H9 (cell line): ENCODE measurements at regions not wholly inside any gene's neighbourhood (a gene's known extent, or its start where the extent isn't known, plus 50 kb on each side); places are given as distances from the start of the nearest gene placed in this dataset.

Experiments
- DNase-seq: peaks from one replicate; pipeline ENCODE4 v3.0.0-alpha.2; 2017
- H2AFZ ChIP-seq: one replicate; pipeline ENCODE4 v1.6.1; 2013; ENCODE audit warnings: mild to moderate bottlenecking, low read length, control low read depth, moderate library complexity
- H2AK5ac ChIP-seq: 2 replicates; pipeline ENCODE4 v1.6.1; 2013; ENCODE audit warnings: low read length, control low read depth, mixed read lengths; ENCODE audit not compliant: insufficient read length
- H2BK120ac ChIP-seq: one replicate; pipeline ENCODE4 v1.6.1; 2013; ENCODE audit warnings: low read depth, mild to moderate bottlenecking, low read length, control low read depth, inconsistent platforms; ENCODE audit not compliant: poor library complexity, severe bottlenecking
- H2BK12ac ChIP-seq: 2 replicates; pipeline ENCODE4 v1.6.1; 2013; ENCODE audit warnings: low read length, control low read depth, mixed read lengths, low read depth; ENCODE audit not compliant: insufficient read length
- H2BK15ac ChIP-seq: 2 replicates; pipeline ENCODE4 v1.6.1; 2013; ENCODE audit warnings: low read depth, low read length, control low read depth
- H2BK20ac ChIP-seq: one replicate; pipeline ENCODE4 v1.6.1; 2013; ENCODE audit warnings: low read depth, mild to moderate bottlenecking, low read length, control low read depth, inconsistent platforms; ENCODE audit not compliant: poor library complexity, severe bottlenecking
- H2BK5ac ChIP-seq: 2 replicates; pipeline ENCODE4 v1.6.1; 2013; ENCODE audit warnings: low read length, control low read depth, mixed read lengths; ENCODE audit not compliant: insufficient read length
- H3K14ac ChIP-seq: 2 replicates; pipeline ENCODE4 v1.6.1; 2013; ENCODE audit warnings: low read length, control low read depth; ENCODE audit not compliant: insufficient read depth
- H3K18ac ChIP-seq: 2 replicates; pipeline ENCODE4 v1.6.1; 2013; ENCODE audit warnings: low read depth, mild to moderate bottlenecking, mixed read lengths, low read length, control low read depth; ENCODE audit not compliant: insufficient read length
- H3K23ac ChIP-seq: 2 replicates; pipeline ENCODE4 v1.6.1; 2013; ENCODE audit warnings: low read length, control low read depth, mixed read lengths, low read depth; ENCODE audit not compliant: insufficient read length
- H3K23me2 ChIP-seq: 2 replicates; pipeline ENCODE4 v1.6.1; 2013; ENCODE audit warnings: low read depth, mild to moderate bottlenecking, mixed read lengths, low read length, control low read depth; ENCODE audit not compliant: insufficient read length, poor library complexity, severe bottlenecking
- H3K27ac ChIP-seq: 2 replicates; pipeline ENCODE4 v1.5.1; 2013; ENCODE audit warnings: low read length, control low read depth, mixed read lengths, low read depth; ENCODE audit not compliant: insufficient read length
- H3K27me3 ChIP-seq: 2 replicates; pipeline ENCODE4 v1.6.1; 2013; ENCODE audit warnings: low read length, control low read depth, inconsistent platforms; ENCODE audit not compliant: insufficient read depth
- H3K4ac ChIP-seq: 2 replicates; pipeline ENCODE4 v1.6.1; 2013; ENCODE audit warnings: low read depth, mild to moderate bottlenecking, control low read depth, inconsistent platforms, low read length, moderate library complexity
- H3K4me1 ChIP-seq: 2 replicates; pipeline ENCODE4 v1.6.1; 2013; ENCODE audit warnings: low read length, control low read depth, inconsistent platforms; ENCODE audit not compliant: insufficient read depth
- H3K4me2 ChIP-seq: 2 replicates; pipeline ENCODE4 v1.6.1; 2013; ENCODE audit warnings: low read length, control low read depth, mixed read lengths; ENCODE audit not compliant: insufficient read length, insufficient read depth
- H3K56ac ChIP-seq: 2 replicates; pipeline ENCODE4 v1.6.1; 2013; ENCODE audit warnings: low read depth, mild to moderate bottlenecking, mixed read lengths, low read length, control low read depth; ENCODE audit not compliant: insufficient read length
- H3K79me1 ChIP-seq: 2 replicates; pipeline ENCODE4 v1.6.1; 2013; ENCODE audit warnings: low read depth, mild to moderate bottlenecking, moderate library complexity, low read length, control low read depth, inconsistent platforms; ENCODE audit not compliant: insufficient read depth, poor library complexity, severe bottlenecking
- H3K79me2 ChIP-seq: 2 replicates; pipeline ENCODE4 v1.6.1; 2013; ENCODE audit warnings: low read length, control low read depth, inconsistent platforms; ENCODE audit not compliant: insufficient read depth
- H3K9ac ChIP-seq: 2 replicates; pipeline ENCODE4 v1.6.1; 2013; ENCODE audit warnings: low read length, control low read depth, mixed read lengths; ENCODE audit not compliant: insufficient read length; ENCODE audit errors: extremely low read depth
- H3K9me3 ChIP-seq: one replicate; pipeline ENCODE4 v1.6.1; 2013; ENCODE audit warnings: low read depth, low read length, inconsistent platforms; ENCODE audit not compliant: control insufficient read depth
- H3T11ph ChIP-seq: one replicate; pipeline ENCODE4 v1.6.1; 2013; ENCODE audit warnings: mild to moderate bottlenecking, low read length, control low read depth, inconsistent platforms
- H4K20me1 ChIP-seq: one replicate; pipeline ENCODE4 v1.6.1; 2013; ENCODE audit not compliant: control insufficient read depth, insufficient read length, insufficient read depth
- H4K5ac ChIP-seq: 2 replicates; pipeline ENCODE4 v1.6.1; 2013; ENCODE audit warnings: low read depth, mild to moderate bottlenecking, mixed read lengths, low read length, control low read depth; ENCODE audit not compliant: insufficient read length
- H4K8ac ChIP-seq: replicated peaks from 2 replicates; pipeline ENCODE4 v1.6.1; 2013; ENCODE audit warnings: low read length, control low read depth, mixed read lengths, low read depth; ENCODE audit not compliant: insufficient read length
- H4K91ac ChIP-seq: 2 replicates; pipeline ENCODE4 v1.6.1; 2013; ENCODE audit warnings: low read depth, mild to moderate bottlenecking, moderate library complexity, mixed read lengths, low read length, control low read depth; ENCODE audit not compliant: insufficient read length
- H3K27ac Mint-ChIP-seq, 3 experiments: 2 replicates in 2 of 3; 3 replicates in 1 of 3; pipeline ENCODE4 v1.8.0; 2020 to 2021; ENCODE audit warnings: mixed read lengths in 3 of 3, mild to moderate bottlenecking in 1 of 3, moderate library complexity in 1 of 3
- H3K27me3 Mint-ChIP-seq: 2 replicates; pipeline ENCODE4 v1.8.0; 2021; ENCODE audit warnings: low read depth, mild to moderate bottlenecking, moderate library complexity, mixed read lengths
- H3K36me3 Mint-ChIP-seq, 3 experiments: 2 replicates in 2 of 3; 3 replicates in 1 of 3; pipeline ENCODE4 v1.8.0; 2020 to 2021; ENCODE audit warnings: low read depth in 3 of 3, mixed read lengths in 3 of 3; ENCODE audit not compliant: insufficient read depth in 1 of 3
- H3K4me1 Mint-ChIP-seq, 2 experiments: 2 replicates each; pipeline ENCODE4 v1.8.0; 2020; ENCODE audit warnings: mixed read lengths in 2 of 2
- H3K4me3 Mint-ChIP-seq, 2 experiments: 2 replicates in 1 of 2; 3 replicates in 1 of 2; pipeline ENCODE4 v1.8.0; 2020 to 2021; ENCODE audit warnings: mild to moderate bottlenecking in 2 of 2, mixed read lengths in 2 of 2, moderate library complexity in 1 of 2
- H3K9me3 Mint-ChIP-seq, 2 experiments: 2 replicates in 1 of 2; 3 replicates in 1 of 2; pipeline ENCODE4 v1.8.0; 2020; ENCODE audit warnings: mild to moderate bottlenecking in 2 of 2, mixed read lengths in 2 of 2, moderate library complexity in 1 of 2
- CTCF ChIP-seq: fragments of 200-600 bp; sonication (generic); conservative IDR thresholded peaks from 3 replicates; pipeline ENCODE4 v1.8.0; 2021; ENCODE audit warnings: antibody characterized with exemption, mild to moderate bottlenecking
- WGBS: extraction: QIAGEN DNeasy Blood & Tissue Kit; methylation state at CpG from one replicate; pipeline ENCODE4 v1.1.7; 2013; ENCODE audit warnings: missing lambda C conversion rate, low lambda C conversion rate, mixed read lengths; ENCODE audit not compliant: insufficient read length; ENCODE audit errors: extremely low coverage; 5-methylcytosine and 5-hydroxymethylcytosine counted together

GRCh38 chr5:174919351-174919750 is 195.0 kb downstream of the MSX2 start:
- no peak overlapping the region for H3K4me2 ChIP-seq
- no peak overlapping the region for H3K14ac ChIP-seq
- H3K56ac ChIP-seq, result no peak overlapping the region
- no peaks in the 10 kb centered on the region for H3K79me1 ChIP-seq
- no peak overlapping the region for H3K27ac ChIP-seq
- H3K79me2 ChIP-seq, result no peaks in the 10 kb centered on the region
- no peak overlapping the region for H2BK12ac ChIP-seq
- H2BK5ac ChIP-seq, result no peak overlapping the region
- WGBS, result no CpG with 5 or more reads among the region's 3 CpGs
- Mint-ChIP-seq H3K4me3 (no peak overlapping the region), H3K9me3 (no peaks in the 10 kb centered on the region; a peak in 1 of 5 replicates), H3K27ac (no peak overlapping the region), H3K27me3 (peaks cover 8% of the 10 kb centered on the region), H3K4me1 (peaks cover 31 to 37% of the 10 kb centered on the region in 2 experiments), H3K36me3 (peaks cover 0 to 3% (median 2%) of the 10 kb centered on the region in 3 experiments; a peak in 2 of 7 replicates)
- H3K27me3 ChIP-seq, result no peaks in the 10 kb centered on the region
- no peak overlapping the region for H3K18ac ChIP-seq
- H3K4me1 ChIP-seq, result no peaks in the 10 kb centered on the region; the same call in 1 of the 2 replicates
- H3K23me2 ChIP-seq, result no peaks in the 10 kb centered on the region
- H3K4ac ChIP-seq, result no peak overlapping the region
- no peak overlapping the region for H4K91ac ChIP-seq
- no peak overlapping the region for H4K8ac ChIP-seq
- no peak overlapping the region for H2AFZ ChIP-seq
- H4K20me1 ChIP-seq, result no peaks in the 10 kb centered on the region
- no peak for DNase-seq
- H3K9me3 ChIP-seq, result no peaks in the 10 kb centered on the region
- H4K5ac ChIP-seq, result no peak overlapping the region
- no peak overlapping the region for H2BK120ac ChIP-seq
- no peak overlapping the region for H2BK15ac ChIP-seq
- H3K23ac ChIP-seq, result no peak overlapping the region
- no peak overlapping the region for H3T11ph ChIP-seq
- no peak overlapping the region for H2BK20ac ChIP-seq
- no peak for TF ChIP-seq CTCF
- no peak overlapping the region for H3K9ac ChIP-seq
- H2AK5ac ChIP-seq, result no peak overlapping the region
